Psoas muscle (tissue), 7 donors: ENCODE measurements at regions not wholly inside any gene's neighbourhood (a gene's known extent, or its start where the extent isn't known, plus 50 kb on each side); places are given as distances from the start of the nearest gene placed in this dataset.

Source experiments
- ATAC-seq, 4 donors: fragments of 200-7000 bp; cut with Tn5 transposase; one replicate each; pipeline ENCODE4 v1.9.1; 2020; ENCODE audit warnings: moderate library complexity in 3 of 4, mild to moderate bottlenecking in 2 of 4
- DNase-seq, 2 donors: peaks; one replicate each; pipeline ENCODE4 v3.0.0-alpha.2; 2020
- H3K27ac ChIP-seq: fragments of 200-600 bp; one replicate; pipeline ENCODE4 v1.8.0; 2022
- H3K27me3 ChIP-seq, 3 donors: fragments of 200-600 bp in 1 of 3; one replicate each; pipeline versions ENCODE4 v1.6.1 to v1.8.0; 2013 to 2022; ENCODE audit warnings: low read length in 2 of 3, mild to moderate bottlenecking in 2 of 3, moderate library complexity in 1 of 3; ENCODE audit not compliant: insufficient read depth in 3 of 3
- H3K36me3 ChIP-seq, 2 donors: fragments of 200-600 bp in 1 of 2; one replicate each; pipeline versions ENCODE4 v1.6.1 to v1.8.0; 2013 to 2022; ENCODE audit warnings: low read depth in 1 of 2, mild to moderate bottlenecking in 1 of 2, moderate library complexity in 1 of 2; ENCODE audit not compliant: insufficient read depth in 1 of 2
- H3K4me1 ChIP-seq: fragments of 200-600 bp; one replicate; pipeline ENCODE4 v1.8.0; 2022
- H3K4me3 ChIP-seq: fragments of 200-600 bp; one replicate; pipeline ENCODE4 v1.8.0; 2022; ENCODE audit warnings: mild to moderate bottlenecking
- H3K9me3 ChIP-seq: fragments of 200-600 bp; one replicate; pipeline ENCODE4 v1.8.0; 2022
- CTCF ChIP-seq: fragments of 200-600 bp; IDR thresholded peaks from one replicate; pipeline ENCODE4 v1.8.0; 2022; ENCODE audit warnings: antibody characterized with exemption
- WGBS, 3 donors: extraction: QIAGEN DNeasy Blood & Tissue Kit; methylation state at CpG; one replicate each; pipeline versions ENCODE4 v1.1.6 to v1.1.7; 2013; 5-methylcytosine and 5-hydroxymethylcytosine counted together
- intact Hi-C, 2 donors: fragments of 100-400 bp; cut with DNase I; formaldehyde crosslinking; loops; one replicate each; pipeline versions ENCODE4 v1.11.0 to v1.14.2; 2022
- donor health status: healthy with polysubstance abuse.
- donor health status: DM: no; HTN: no; CAD: no; lungs with moderate emphysema.
- donor health status: Bipolar disorder and iron deficiency.
- donor health status: healthy.
- donor health status: DM: yes; HTN: yes; CAD: no.
- donor health status: DM: no; HTN: no; CAD: no.
- donor health status: DM: yes; HTN: yes; CAD: no.

GRCh38 chr16:82470620-82471152 lies 156.1 kb upstream of the CDH13 start:
- no peak overlapping the region for H3K4me3 ChIP-seq
- TF ChIP-seq CTCF = no peak
- H3K36me3 ChIP-seq = no peaks in the 10 kb centered on the region
- DNase-seq (no peak), ATAC-seq (no peak)
- intact Hi-C loops = no loop called here
- H3K27ac ChIP-seq = no peak overlapping the region
- 37 to 51% (median 38%) methylated on average over 8 of the region's 8 CpGs for WGBS, 3 donors
- no peaks in the 10 kb centered on the region for H3K9me3 ChIP-seq
- peaks cover 0 to 3% (median 0%) of the 10 kb centered on the region in 3 donors for H3K27me3 ChIP-seq
- H3K4me1 ChIP-seq = no peaks in the 10 kb centered on the region

GRCh38 chr16:82470016-82470415 lies 156.8 kb upstream of the CDH13 start:
- ATAC-seq (no peak), DNase-seq (no peak)
- 55 to 71% (median 57%) methylated on average over 7 of the region's 7 CpGs for WGBS, 3 donors
- H3K36me3 ChIP-seq = no peaks in the 10 kb centered on the region
- H3K4me1 ChIP-seq = no peaks in the 10 kb centered on the region
- H3K4me3 ChIP-seq = no peak overlapping the region
- TF ChIP-seq CTCF = no peak
- no peak overlapping the region for H3K27ac ChIP-seq
- H3K27me3 ChIP-seq = peaks cover 0 to 3% (median 0%) of the 10 kb centered on the region in 3 donors
- H3K9me3 ChIP-seq = no peaks in the 10 kb centered on the region
- intact Hi-C loops = no loop called here

DNA sequence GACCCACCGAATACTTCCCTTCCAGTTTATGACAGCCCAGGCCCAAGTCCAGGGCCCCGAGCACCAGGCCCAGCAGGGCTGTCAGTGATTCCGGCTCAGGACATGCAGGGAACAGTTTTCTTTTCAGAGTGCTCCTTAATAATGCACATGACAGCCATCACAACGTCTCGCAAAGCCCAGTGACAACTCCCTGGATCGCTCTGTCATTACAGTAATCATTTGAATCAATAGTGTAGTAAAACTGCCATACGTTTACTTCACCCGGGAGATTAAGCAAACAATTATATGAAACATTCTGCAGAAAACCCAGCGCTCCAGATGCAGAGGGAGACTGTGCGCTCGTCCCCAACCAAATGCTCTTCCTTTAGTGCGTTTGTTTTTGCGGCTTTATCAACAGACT lies 162.6 kb upstream of the CDH13 start:
- H3K4me1 ChIP-seq = no peaks in the 10 kb centered on the region
- WGBS, 3 donors = 78 to 85% (median 80%) methylated on average over 13 of the region's 13 CpGs
- DNase-seq (no peak), ATAC-seq (no peak)
- H3K4me3 ChIP-seq = no peak overlapping the region
- H3K9me3 ChIP-seq = no peaks in the 10 kb centered on the region
- no peak overlapping the region for H3K27ac ChIP-seq
- TF ChIP-seq CTCF = no peak
- intact Hi-C loops = no loop called here
- no peaks in the 10 kb centered on the region for H3K36me3 ChIP-seq
- H3K27me3 ChIP-seq = no peaks in the 10 kb centered on the region

DNA sequence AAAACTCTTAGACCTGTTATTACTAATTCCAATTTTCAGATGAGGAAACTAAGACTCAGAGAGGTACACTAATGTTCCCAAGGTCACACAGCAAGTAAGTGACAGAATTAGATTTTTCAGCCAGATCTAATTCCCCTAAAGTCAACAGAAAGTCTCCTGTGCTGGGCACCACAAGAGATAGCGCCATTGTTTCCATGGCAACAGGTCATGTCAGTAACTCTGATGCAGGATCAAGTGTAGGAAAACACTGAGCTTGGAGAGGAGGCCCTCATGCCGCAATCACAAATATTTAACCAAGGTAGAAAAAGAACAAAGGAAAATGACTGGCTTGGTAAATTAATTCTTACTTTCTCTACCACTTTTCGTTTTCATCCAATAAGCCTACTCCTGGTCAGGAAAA lies 166.0 kb upstream of the CDH13 start:
- no peak for DNase-seq
- Histone ChIP-seq H3K27me3 (no peaks in the 10 kb centered on the region), H3K9me3 (no peaks in the 10 kb centered on the region), H3K27ac (no peak overlapping the region), H3K4me1 (no peaks in the 10 kb centered on the region), H3K36me3 (no peaks in the 10 kb centered on the region), H3K4me3 (no peak overlapping the region)
- intact Hi-C loops = no loop called here
- 61 to 92% (median 81%) methylated on average over 3 of the region's 3 CpGs for WGBS, 3 donors
- ATAC-seq = no peak
- no peak for TF ChIP-seq CTCF

GRCh38 chr16:82459580-82460256 lies 167.1 kb upstream of the CDH13 start:
- DNase-seq (no peak), ATAC-seq (no peak)
- no peaks in the 10 kb centered on the region for H3K9me3 ChIP-seq
- no peak for TF ChIP-seq CTCF
- intact Hi-C loops = loop anchor here (5.0 kb wide), 2 partner anchors 118 to 197 kb away; no protein-coding TSS in a partner anchor
- H3K36me3 ChIP-seq = no peaks in the 10 kb centered on the region
- no peaks in the 10 kb centered on the region for H3K4me1 ChIP-seq
- H3K27ac ChIP-seq = no peak overlapping the region
- 49 to 63% (median 58%) methylated on average over 11 of the region's 11 CpGs for WGBS, 3 donors
- H3K27me3 ChIP-seq = no peaks in the 10 kb centered on the region
- no peak overlapping the region for H3K4me3 ChIP-seq
